Skeletal muscle satellite cell (primary cell): ENCODE measurements at regions not wholly inside any gene's neighbourhood (a gene's known extent, or its start where the extent isn't known, plus 50 kb on each side); places are given as distances from the start of the nearest gene placed in this dataset.

ENCODE experiments used
- H3K27me3 ChIP-seq: 2 replicates; pipeline ENCODE4 v1.7.0; 2013; ENCODE audit warnings: low read length; ENCODE audit not compliant: control insufficient read depth, insufficient read depth
- H3K36me3 ChIP-seq: 2 replicates; pipeline ENCODE4 v1.7.0; 2013; ENCODE audit warnings: mild to moderate bottlenecking, control low read depth, low read length; ENCODE audit not compliant: insufficient read depth
- H3K4me1 ChIP-seq: 2 replicates; pipeline ENCODE4 v1.7.0; 2013; ENCODE audit warnings: low read length; ENCODE audit not compliant: control insufficient read depth, insufficient read depth
- H3K4me2 ChIP-seq: 2 replicates; pipeline ENCODE4 v1.7.0; 2013; ENCODE audit warnings: mild to moderate bottlenecking, low read length
- H3K4me3 ChIP-seq: 2 replicates; pipeline ENCODE4 v1.7.0; 2013; ENCODE audit warnings: low read length
- H3K9ac ChIP-seq: 2 replicates; pipeline ENCODE4 v1.7.0; 2013; ENCODE audit warnings: mild to moderate bottlenecking, low read depth, low read length, moderate library complexity
- H3K9me3 ChIP-seq: replicated peaks from 2 replicates; pipeline ENCODE4 v1.7.0; 2013; ENCODE audit warnings: mild to moderate bottlenecking, control low read depth, low read length

DNA sequence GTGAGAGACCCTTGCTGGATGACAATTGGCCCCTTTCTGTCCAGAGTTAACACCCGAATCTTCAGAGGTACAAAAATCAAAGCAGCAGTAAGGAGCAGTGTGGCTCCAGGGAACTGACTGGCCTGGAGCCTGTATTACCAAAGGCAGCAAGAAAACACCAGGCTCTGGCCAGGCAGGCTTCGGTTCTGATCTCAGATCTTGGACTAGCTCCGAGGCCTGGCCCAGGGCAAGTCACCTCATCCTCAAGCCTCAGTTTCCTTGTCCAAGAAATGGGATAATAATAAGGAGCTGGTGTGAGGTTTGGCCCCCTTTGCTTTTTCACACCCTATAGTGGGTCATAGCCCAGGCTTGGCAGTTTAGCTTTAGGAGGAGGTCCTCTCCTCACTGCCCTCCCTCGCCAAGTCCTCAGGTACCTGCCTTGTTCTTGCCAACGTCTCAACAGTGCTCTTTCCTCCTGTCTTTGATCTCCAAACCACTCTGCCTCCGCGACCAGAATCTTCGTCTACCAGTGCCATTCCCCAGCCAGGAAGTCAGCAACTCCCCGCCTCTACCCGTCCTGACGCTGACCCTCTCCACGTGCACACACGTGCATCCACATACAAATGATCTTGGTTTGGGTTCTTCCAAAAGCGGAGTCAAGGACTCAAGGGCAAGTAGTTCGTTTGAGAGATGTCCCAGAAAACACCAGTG lies 82.6 kb upstream of the TLE3 start:
- no peak overlapping the region for H3K4me2 ChIP-seq
- peaks cover 6% of the 10 kb centered on the region for H3K4me1 ChIP-seq
- no peaks in the 10 kb centered on the region for H3K36me3 ChIP-seq
- peaks cover 34% of the 10 kb centered on the region for H3K27me3 ChIP-seq
- no peaks in the 10 kb centered on the region for H3K9me3 ChIP-seq
- no peak overlapping the region for H3K9ac ChIP-seq
- H3K4me3 ChIP-seq = no peak overlapping the region

DNA sequence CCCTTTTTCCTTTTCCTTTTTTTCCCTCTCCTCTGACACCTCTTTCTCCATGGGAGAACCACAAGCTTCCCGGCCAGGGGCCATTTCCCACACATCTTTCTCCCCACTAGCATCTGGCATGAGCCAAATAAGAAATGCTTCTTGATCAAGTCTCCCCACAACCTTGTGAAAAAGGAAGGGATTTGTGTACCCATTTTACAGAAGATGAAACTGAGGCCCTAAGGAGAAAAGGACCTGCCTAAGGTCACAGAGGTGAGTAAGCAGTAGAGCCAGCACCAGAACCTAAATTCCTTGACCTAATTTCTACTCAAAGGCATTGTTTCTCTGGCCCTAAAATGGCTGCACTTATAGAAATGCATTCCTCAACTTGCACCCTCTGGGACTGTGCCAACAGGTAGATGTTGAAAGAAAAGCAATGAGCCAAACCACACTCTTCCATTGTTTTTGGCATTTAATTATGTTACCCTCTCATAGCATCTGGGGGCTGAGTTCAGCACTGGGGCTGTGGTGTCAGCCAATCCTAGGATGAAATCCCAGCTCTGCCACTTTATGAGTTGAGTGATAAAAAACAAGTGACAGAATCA lies 81.7 kb upstream of the TLE3 start:
- Histone ChIP-seq H3K9me3 (no peaks in the 10 kb centered on the region), H3K9ac (no peak overlapping the region), H3K27me3 (peaks cover 35% of the 10 kb centered on the region)

DNA sequence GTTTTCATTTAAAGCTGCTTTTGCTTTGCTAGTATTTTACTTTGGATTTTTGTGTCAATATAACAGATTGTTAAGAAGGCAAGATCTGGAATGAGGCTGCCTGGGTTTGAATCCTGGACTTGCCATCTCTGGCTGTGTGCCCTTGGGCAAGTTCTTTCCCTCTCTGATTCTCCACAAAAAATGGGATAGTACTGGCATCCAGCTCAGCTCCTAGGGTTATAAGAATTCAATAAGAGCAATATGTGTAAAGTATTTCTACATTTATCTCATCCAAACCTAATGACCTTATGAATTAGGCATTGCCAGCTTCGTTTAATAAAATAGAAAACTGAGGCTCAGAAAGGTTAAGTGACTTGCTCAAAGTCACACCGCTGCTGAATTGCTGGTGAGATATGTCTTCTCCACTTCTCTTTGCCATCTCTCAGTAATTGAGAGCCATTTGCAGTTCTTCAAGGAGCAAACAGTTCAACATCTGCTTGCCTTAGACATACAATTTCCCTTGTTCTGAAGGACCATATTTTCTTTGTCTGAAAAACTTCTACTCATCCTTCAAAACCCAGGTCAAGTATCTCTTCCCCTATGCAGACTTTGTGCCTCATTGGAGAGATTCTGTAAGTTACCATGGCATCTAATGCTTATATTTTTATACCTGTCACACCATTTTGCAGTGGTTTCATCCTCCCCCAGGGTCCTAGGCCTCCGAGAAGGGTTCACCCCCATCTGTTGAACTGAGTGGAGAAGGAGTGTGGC lies 80.8 kb upstream of the TLE3 start:
- Histone ChIP-seq H3K9ac (no peak overlapping the region), H3K9me3 (no peaks in the 10 kb centered on the region), H3K36me3 (no peaks in the 10 kb centered on the region), H3K27me3 (peaks cover 44% of the 10 kb centered on the region), H3K4me1 (peaks cover 6% of the 10 kb centered on the region), H3K4me2 (no peak overlapping the region), H3K4me3 (no peak overlapping the region)

More for the DNA sequence above, 81.7 kb upstream of the TLE3 start:
- no peaks in the 10 kb centered on the region for H3K36me3 ChIP-seq
- H3K4me2 ChIP-seq = no peak overlapping the region
- peaks cover 6% of the 10 kb centered on the region for H3K4me1 ChIP-seq
- no peak overlapping the region for H3K4me3 ChIP-seq

DNA sequence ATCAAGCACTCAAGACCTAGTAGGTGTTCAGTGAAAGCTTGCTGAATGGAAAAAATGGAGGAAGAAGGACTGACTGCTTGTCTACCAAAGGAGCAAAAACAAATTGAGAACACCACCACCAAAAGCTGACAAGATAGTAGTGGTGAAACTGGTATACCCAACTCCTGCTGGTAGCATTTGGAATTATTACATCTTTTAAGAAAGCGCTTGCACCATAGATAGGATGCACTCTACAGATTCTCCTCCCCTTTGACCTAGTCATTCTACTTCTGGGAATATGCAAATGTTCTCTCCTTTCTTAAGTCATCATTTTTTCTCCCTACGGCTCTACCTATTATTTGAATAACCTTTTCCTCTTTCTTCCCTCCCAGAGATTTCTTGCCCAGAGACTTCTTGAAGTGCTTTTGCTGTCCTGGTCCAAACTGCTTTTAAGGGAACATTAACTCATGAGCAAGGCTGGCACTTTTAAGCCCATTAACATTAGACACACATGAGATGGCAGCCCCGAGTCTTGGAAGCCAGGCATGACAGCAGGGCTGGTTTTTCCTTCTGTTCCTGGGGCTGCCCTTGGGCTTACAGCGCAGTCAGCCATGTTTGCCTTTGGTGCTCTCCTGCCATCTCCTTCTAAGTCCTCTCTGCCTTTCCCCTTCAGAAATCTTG lies 75.0 kb upstream of the TLE3 start:
- Histone ChIP-seq H3K27me3 (peaks cover 48% of the 10 kb centered on the region), H3K9ac (no peak overlapping the region), H3K4me1 (no peaks in the 10 kb centered on the region)

DNA sequence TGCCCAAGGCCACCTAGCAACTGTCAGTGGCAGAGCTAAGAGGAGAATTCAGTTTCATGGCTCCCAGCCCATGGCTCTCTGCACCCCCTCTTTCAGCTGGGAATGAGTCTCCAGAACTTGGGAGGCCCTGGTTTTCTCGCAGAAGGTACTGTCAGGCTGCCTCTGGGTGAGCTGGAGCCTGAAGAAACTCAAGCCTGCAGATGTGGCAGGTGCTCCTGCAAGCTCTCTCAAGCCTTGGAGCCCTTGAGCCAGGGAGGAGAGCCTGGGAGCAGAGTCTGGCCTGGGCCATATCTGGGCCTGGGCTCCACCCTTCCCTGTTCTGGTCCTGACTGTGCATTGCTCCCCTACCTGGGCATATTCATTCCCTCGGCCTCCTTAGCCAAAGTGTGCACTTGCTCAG lies 74.4 kb upstream of the TLE3 start:
- H3K9ac ChIP-seq = no peak overlapping the region
- no peaks in the 10 kb centered on the region for H3K36me3 ChIP-seq
- H3K27me3 ChIP-seq = peaks cover 48% of the 10 kb centered on the region
- H3K9me3 ChIP-seq = no peaks in the 10 kb centered on the region
- no peak overlapping the region for H3K4me3 ChIP-seq
- H3K4me2 ChIP-seq = no peak overlapping the region
- no peaks in the 10 kb centered on the region for H3K4me1 ChIP-seq

More for the DNA sequence above, 75.0 kb upstream of the TLE3 start:
- no peak overlapping the region for H3K4me2 ChIP-seq
- no peak overlapping the region for H3K4me3 ChIP-seq
- no peaks in the 10 kb centered on the region for H3K9me3 ChIP-seq
- no peaks in the 10 kb centered on the region for H3K36me3 ChIP-seq

DNA sequence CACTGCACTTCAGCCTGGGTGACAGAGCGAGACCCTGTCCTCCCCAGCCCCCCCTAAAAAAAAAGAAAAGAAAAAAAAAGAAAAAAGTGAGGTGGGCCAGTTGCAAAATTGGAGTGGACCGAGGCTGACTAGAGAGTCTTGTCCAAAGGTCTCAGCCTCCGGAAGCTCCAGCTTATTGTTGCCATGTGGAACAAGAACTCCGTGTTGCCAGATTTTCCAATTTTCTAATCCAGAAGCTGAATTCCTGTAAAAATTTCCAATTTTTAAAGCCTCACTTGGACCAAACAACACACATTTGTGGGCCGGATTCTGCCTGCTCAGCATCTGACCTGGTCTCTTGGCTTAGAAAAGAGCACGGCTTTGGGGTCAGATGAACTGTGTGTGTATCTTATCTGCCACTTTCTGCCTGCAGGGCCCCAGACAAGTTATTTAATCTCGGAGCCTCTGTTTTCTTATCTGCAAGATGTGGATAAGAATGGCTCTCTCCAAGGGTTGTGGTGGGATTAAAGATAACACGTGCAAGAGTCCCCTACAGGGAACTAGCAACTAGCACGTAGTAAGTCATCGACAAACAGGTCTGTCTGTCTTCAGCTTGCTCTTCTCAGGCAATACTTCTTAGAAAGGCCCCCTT lies 73.7 kb upstream of the TLE3 start:
- Histone ChIP-seq H3K4me1 (no peaks in the 10 kb centered on the region), H3K4me2 (no peak overlapping the region), H3K4me3 (no peak overlapping the region), H3K27me3 (peaks cover 48% of the 10 kb centered on the region), H3K9me3 (no peaks in the 10 kb centered on the region), H3K9ac (no peak overlapping the region), H3K36me3 (no peaks in the 10 kb centered on the region)

DNA sequence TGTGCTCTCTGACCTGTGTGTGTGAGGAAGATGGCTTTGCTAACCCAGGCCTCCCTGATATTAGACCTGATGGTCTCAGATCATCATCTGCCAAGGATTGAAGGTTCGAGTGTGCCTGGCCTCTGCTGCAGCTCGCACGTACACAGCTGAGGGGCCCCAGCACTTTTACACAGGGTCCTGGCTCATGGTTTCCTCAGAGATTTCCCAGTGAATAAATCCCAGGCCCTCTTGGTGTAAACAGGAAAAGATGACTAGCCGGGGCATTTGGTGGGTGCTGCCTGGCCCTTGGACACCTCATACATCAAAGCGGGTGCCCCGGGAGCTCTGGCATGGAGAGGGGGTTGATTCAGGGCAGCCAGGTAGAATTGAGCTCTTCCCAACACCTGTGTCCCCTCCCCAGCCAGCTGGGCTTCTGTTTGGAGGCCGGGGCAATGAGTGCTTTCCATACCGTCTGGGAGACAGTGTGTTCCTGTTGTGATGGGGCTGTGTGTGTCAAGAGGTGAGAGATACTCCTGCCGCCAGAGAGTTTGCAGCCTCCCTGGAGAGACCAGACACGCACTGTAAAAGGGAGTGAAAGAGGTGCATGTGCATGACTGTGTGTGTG lies 72.5 kb upstream of the TLE3 start:
- Histone ChIP-seq H3K9ac (no peak overlapping the region), H3K36me3 (no peaks in the 10 kb centered on the region), H3K4me2 (no peak overlapping the region), H3K9me3 (no peaks in the 10 kb centered on the region), H3K4me1 (no peaks in the 10 kb centered on the region), H3K4me3 (no peak overlapping the region), H3K27me3 (peaks cover 48% of the 10 kb centered on the region)

DNA sequence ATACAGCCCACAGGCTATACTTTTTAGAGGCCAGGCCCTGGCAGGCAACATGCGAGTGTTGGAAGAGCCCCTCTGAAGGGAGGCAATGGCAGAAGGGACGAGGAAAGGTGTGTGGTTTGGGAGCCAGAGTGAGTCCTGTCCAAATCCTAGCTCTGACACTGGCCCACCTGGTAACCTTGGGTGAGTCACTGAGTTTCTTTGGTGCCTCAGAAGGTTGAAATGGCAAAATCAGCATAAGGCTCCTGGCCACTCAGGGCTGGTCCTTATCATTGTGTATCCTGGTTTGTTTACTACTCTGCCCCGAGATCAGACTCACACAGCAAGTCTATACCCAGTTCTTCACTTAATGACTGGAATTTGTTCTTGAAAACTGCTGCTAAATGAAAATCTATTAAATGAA lies 71.4 kb upstream of the TLE3 start:
- no peak overlapping the region for H3K4me2 ChIP-seq
- H3K4me1 ChIP-seq = no peaks in the 10 kb centered on the region
- peaks cover 44% of the 10 kb centered on the region for H3K27me3 ChIP-seq
- no peak overlapping the region for H3K9ac ChIP-seq
- no peaks in the 10 kb centered on the region for H3K36me3 ChIP-seq
- no peak overlapping the region for H3K4me3 ChIP-seq
- H3K9me3 ChIP-seq = no peaks in the 10 kb centered on the region

DNA sequence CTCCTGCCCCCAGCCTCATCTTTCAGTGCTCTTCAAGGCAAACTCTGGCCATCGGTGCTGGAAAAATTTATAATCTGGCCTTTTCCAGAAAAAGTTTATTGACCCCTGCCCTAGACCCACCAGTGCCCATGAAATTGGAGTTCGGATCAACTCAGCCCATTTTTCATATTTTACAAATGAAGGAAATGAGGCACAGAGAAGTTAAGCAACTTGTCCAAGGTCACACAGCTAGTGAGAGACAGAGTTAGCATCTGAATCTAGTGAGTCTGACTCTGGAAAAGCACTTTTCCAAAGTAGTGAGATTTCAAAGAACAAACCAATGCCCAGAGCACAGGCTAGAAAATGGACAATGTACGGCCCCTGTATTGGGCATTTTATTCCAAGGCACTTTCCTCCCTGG lies 69.4 kb upstream of the TLE3 start:
- no peak overlapping the region for H3K4me2 ChIP-seq
- H3K27me3 ChIP-seq = peaks cover 33% of the 10 kb centered on the region
- H3K9ac ChIP-seq = no peak overlapping the region
- H3K36me3 ChIP-seq = no peaks in the 10 kb centered on the region
- H3K9me3 ChIP-seq = no peaks in the 10 kb centered on the region
- no peaks in the 10 kb centered on the region for H3K4me1 ChIP-seq
- no peak overlapping the region for H3K4me3 ChIP-seq

DNA sequence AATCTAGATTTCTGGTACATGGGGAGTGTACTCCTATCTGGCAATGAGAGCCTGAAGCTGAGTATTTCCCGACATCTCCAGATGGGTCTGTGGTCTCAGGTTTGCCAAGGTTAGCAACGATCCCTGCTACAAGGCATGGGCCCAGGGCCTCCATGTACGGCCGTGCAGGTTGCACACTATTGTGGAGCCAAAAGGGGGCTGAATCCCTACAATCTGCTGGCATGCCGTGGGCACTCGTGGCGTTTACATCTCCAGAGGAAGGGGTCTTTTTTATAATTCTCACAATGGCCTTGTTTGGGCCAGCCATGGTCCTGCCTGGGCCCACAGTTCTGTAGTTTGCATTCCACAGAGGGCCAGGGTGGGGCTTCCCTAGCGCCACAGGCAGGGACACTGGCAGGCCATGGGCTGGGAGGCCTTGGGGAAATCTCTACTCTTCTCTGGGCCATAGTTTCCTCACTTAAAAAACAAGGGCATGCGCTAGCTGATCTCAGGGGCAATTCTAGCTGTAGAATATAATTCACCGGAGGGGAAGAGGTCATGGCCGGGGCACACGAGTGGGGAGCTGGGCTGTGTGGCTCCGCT lies 68.9 kb upstream of the TLE3 start:
- no peaks in the 10 kb centered on the region for H3K36me3 ChIP-seq
- peaks cover 29% of the 10 kb centered on the region for H3K27me3 ChIP-seq
- H3K4me3 ChIP-seq = no peak overlapping the region
- H3K9me3 ChIP-seq = no peaks in the 10 kb centered on the region
- H3K4me2 ChIP-seq = no peak overlapping the region
- H3K4me1 ChIP-seq = no peaks in the 10 kb centered on the region
- H3K9ac ChIP-seq = no peak overlapping the region
